ENCODE measurements at regions not wholly inside any gene's neighbourhood (a gene's known extent, or its start where the extent isn't known, plus 50 kb on each side); places are given as distances from the start of the nearest gene placed in this dataset.
"Not testable (repeated sequence)": the region's sequence is repeated elsewhere in the genome, so short reads cannot be mapped to it uniquely, and the experiment has no call there.

DNA sequence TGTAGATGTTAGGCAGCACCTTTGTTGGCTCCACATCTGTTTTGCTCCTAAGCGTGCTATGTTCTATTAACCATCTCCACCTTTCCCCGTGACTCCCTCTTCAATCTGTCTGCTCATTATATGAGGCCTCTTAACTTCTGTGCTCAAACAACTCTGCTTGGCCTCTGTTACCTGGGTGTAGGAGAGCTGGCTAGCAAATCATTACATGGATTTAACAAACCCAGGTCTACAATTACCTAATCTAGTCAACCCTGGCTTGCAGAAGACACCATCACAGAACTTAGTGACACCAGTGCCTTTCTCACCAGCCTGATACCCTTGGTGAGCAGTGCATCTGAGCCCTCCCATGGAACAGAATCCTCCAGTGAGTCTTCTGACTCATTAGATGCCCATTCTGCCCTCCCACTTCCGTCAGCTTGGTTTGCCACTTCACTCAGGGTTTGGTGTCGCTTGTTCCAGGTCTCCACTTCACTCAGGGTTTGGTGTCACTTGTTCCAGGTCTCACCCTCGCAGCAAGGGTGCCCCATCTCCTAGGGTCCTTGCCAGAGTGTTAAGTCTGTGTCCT, 92.0 kb upstream of the KIF26B start:
- CTCF ChIA-PET (ENCODE audit: low intra/inter-chr PET ratio), result no interaction called here
- H3K27ac ChIP-seq (ENCODE audit: extremely low read depth, low read depth, low read length), result no peak overlapping the region

DNA sequence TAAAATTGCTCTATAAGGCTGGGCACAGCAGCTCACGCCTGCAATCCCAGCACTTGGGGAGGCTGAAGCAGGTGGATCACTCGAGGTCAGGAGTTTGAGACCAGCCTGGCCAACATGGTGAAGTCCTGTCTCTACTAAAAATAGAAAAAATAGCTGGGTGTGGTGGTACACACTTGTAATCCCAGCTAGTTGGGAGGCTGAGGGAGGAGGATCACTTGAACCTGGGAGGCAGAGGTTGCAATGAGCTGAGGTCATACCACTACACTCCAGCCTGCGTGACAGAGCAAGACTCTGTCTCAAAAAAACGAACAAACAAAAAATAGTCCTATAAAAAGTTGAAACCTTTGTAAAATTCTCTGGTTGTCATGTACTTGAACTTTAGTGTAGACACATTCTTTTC, 93.0 kb upstream of the KIF26B start:
- H3K4me2 ChIP-seq (ENCODE audit: insufficient read depth, low read length); H3K27me3 ChIP-seq (ENCODE audit: control insufficient read depth in 2 of 2, insufficient read depth in 2 of 2, low read length in 2 of 2); CTCF ChIA-PET (ENCODE audit: low intra/inter-chr PET ratio); H3K9me1 ChIP-seq (ENCODE audit: control insufficient read depth, insufficient read depth, low read length); H3K4me3 ChIP-seq; H3K4me1 ChIP-seq (replicated peaks in 1 of 2; ENCODE audit: control insufficient read depth in 2 of 2, insufficient read depth in 2 of 2, low read length in 2 of 2); H2AFZ ChIP-seq (ENCODE audit: low read depth, low read length); H3K9me3 ChIP-seq (replicated peaks; ENCODE audit: control insufficient read depth, insufficient read depth, low read depth, low read length); FAIRE-seq; H3K27ac ChIP-seq (ENCODE audit: extremely low read depth, low read depth, low read length); H4K20me1 ChIP-seq (replicated peaks; ENCODE audit: control insufficient read depth, insufficient read depth, low read length); DNase-seq (ENCODE audit: extremely low read depth in 1 of 4, low spot score in 3 of 4); H3K9ac ChIP-seq (ENCODE audit: insufficient read depth in 1 of 2, low read depth in 2 of 2, low read length in 2 of 2); intact Hi-C loops (cut with micrococcal nuclease); H3K36me3 ChIP-seq (ENCODE audit: control insufficient read depth, insufficient read depth, low read length); H3K79me2 ChIP-seq (ENCODE audit: control insufficient read depth, insufficient read depth, low read length); in situ Hi-C loops (cut with MboI); BruUV-seq (replicated peaks); ATAC-seq: not testable (repeated sequence)
- POLR2A ChIA-PET, result interaction anchor here (0.6 kb wide), 1 partner anchor 1470 kb away, joined by 3 read pairs; no protein-coding TSS in a partner anchor
- 55% methylated on average over 4 of the region's 4 CpGs for WGBS (ENCODE audit: insufficient coverage, low coverage, missing lambda C conversion rate)

More for the DNA sequence above, 92.0 kb upstream of the KIF26B start:
- ATAC-seq, result no peak
- 55% methylated on average over 5 of the region's 5 CpGs for WGBS (ENCODE audit: insufficient coverage, low coverage, missing lambda C conversion rate)
- no peaks in the 10 kb centered on the region for H3K36me3 ChIP-seq (ENCODE audit: control insufficient read depth, insufficient read depth, low read length)
- FAIRE-seq, result no peak
- DNase-seq (ENCODE audit: extremely low read depth in 1 of 4, low spot score in 3 of 4), result no peak
- no TSS peak for BruUV-seq (replicated peaks)
- no peaks in the 10 kb centered on the region for H3K27me3 ChIP-seq (ENCODE audit: control insufficient read depth in 2 of 2, insufficient read depth in 2 of 2, low read length in 2 of 2)
- no peaks in the 10 kb centered on the region for H4K20me1 ChIP-seq (replicated peaks; ENCODE audit: control insufficient read depth, insufficient read depth, low read length)
- no peak overlapping the region for H3K4me2 ChIP-seq (ENCODE audit: insufficient read depth, low read length)
- H3K79me2 ChIP-seq (ENCODE audit: control insufficient read depth, insufficient read depth, low read length), result no peaks in the 10 kb centered on the region
- intact Hi-C loops (cut with micrococcal nuclease) (no loop called here), in situ Hi-C loops (cut with MboI) (no loop called here)
- TF ChIP-seq, protein P1, sequence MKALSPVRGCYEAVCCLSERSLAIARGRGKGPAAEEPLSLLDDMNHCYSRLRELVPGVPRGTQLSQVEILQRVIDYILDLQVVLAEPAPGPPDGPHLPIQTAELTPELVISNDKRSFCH (CRISPR knock-in tag; IDR thresholded peaks at IDR 0.05), result no peak
- TF ChIP-seq, protein P1 (tag; IDR thresholded peaks at IDR 0.05), result no peak
- H2AFZ ChIP-seq (ENCODE audit: low read depth, low read length), result no peak overlapping the region
- no peaks in the 10 kb centered on the region for H3K9me3 ChIP-seq (replicated peaks; ENCODE audit: control insufficient read depth, insufficient read depth, low read depth, low read length)
- POLR2A ChIA-PET, result interaction anchor here (1.0 kb wide), 1 partner anchor 11 kb away, joined by 3 read pairs; no protein-coding TSS in a partner anchor
- no peak overlapping the region for H3K4me3 ChIP-seq
- no peak overlapping the region for H3K9ac ChIP-seq (ENCODE audit: insufficient read depth in 1 of 2, low read depth in 2 of 2, low read length in 2 of 2)
- H3K4me1 ChIP-seq (replicated peaks in 1 of 2; ENCODE audit: control insufficient read depth in 2 of 2, insufficient read depth in 2 of 2, low read length in 2 of 2), result no peaks in the 10 kb centered on the region; a peak in 1 of 5 replicates
- H3K9me1 ChIP-seq (ENCODE audit: control insufficient read depth, insufficient read depth, low read length), result no peaks in the 10 kb centered on the region

All from K562 (cell line).